Hindlimb muscle (tissue), 1 donor: ENCODE measurements at regions not wholly inside any gene's neighbourhood (a gene's known extent, or its start where the extent isn't known, plus 50 kb on each side); places are given as distances from the start of the nearest gene placed in this dataset.
"Not testable (repeated sequence)": the region's sequence is repeated elsewhere in the genome, so short reads cannot be mapped to it uniquely, and the experiment has no call there.

Source experiments
- DNase-seq: peaks from one replicate; pipeline ENCODE4 v3.0.0-alpha.2; 2013

- DNase-seq: no peak
Observed at GRCh38 chrX:55813150-55813549, 95.6 kb downstream of the RRAGB start.

GRCh38 chrX:55815546-55815945 is 98.0 kb downstream of the RRAGB start:
- no peak for DNase-seq

- DNase-seq: no peak
Observed at GRCh38 chrX:55816023-55816422, 98.5 kb downstream of the RRAGB start.

GRCh38 chrX:55818673-55819375 is 101.3 kb downstream of the RRAGB start:
- DNase-seq: no peak

- DNase-seq: no peak
Observed at GRCh38 chrX:55839485-55839884, 121.9 kb downstream of the RRAGB start.

DNA sequence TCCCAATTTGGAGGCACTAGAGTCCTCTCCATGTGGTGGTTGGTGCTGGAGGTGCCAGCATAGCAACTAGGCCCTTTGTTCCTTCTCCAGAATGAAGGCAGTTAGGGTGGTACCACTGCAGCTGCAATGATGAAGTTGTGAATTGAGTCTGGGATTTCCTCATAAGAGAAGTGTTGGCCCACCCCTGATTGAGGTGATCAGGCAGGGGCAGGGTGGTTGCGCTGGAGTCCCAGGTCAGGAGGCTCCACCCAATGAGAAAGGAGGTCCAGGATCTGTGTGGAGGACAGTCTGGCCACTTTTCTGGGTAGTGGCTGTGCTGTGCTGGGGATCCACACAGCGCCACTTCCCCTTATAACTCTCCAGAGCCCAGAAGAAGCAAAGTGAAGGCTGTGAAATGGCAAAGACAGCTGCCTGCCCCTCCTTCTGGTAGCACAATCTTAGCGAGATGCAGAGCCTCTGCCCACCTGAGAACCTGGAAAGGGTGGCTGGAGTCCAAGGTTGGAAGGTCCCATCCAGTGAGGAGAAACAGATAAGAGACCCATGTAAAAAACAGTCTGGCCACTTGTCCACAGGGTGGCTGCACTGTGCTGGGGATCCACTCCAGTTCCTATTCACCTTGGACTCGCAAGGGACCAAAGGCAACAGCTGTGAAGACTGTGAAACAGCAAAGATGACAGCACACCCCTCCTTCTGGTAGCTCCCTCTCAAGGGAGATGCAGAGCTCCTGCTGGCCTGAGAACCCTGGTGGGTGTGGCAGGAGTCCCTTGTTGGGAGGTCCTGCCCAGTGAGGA is 124.6 kb downstream of the RRAGB start:
- no peak for DNase-seq

DNA sequence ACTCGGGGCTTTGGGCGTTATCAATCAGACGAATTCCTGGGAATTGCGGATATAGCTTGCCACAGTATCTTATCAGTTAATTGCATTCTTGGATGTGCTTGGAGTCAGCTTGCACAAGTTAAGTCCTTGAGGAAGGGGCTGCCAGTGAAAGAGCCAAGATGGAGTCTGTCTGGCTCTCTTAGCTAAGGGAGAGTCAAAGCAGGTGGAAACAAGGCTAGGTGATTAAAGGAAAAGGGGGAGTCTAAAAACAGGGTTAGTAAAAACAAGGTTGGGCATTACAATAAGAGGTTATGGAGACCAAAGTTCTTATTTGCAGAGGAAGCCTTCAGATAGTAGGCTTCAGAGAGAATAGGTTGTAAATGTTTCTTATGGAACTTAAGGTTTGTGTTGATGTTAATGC is 149.2 kb downstream of the RRAGB start:
- DNase-seq: not testable (repeated sequence)

GRCh38 chrX:55867181-55867651 is 149.7 kb downstream of the RRAGB start:
- no peak for DNase-seq

DNA sequence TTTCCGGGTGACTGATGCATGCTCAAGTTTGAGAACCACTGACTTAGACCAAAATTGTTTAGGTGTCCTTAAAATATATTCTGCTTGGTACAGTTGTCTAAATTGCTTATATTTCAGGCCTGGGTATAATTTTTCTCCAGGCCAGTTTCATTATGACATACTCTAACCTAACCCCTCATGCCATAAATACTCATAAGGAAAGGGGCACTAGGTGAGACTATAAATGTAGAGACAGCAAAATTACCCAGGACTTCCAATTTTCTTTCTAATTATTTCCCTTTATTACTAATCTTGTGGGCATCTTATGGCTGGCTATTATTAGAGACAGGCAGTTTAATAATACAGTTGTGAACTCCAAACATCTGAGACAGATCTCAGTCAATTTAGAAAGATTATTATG is 150.2 kb downstream of the RRAGB start:
- no peak for DNase-seq

- DNase-seq: no peak
Observed at GRCh38 chrX:55874807-55875206, 157.3 kb downstream of the RRAGB start.

DNA sequence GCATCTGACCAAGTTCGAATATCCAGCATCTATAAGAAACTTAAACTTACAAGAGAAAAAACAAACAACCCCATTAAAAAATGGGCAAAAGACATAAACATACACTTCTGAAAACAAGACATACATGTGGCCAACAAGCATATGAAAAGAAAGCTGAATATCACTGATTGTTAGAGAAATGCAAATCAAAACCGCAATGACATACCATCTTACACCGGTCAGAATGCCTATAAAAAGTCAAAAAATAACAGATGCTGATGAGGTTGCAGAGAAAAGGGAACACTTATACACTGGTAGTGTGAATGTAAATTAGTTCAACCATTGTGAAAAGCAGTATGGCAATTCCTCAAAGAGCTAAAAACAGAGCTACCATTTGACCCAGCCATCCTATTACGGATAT is 166.0 kb downstream of the RRAGB start:
- DNase-seq: not testable (repeated sequence)

GRCh38 chrX:55907968-55908607 is 190.5 kb downstream of the RRAGB start:
- DNase-seq: peak; percentile 15

DNA sequence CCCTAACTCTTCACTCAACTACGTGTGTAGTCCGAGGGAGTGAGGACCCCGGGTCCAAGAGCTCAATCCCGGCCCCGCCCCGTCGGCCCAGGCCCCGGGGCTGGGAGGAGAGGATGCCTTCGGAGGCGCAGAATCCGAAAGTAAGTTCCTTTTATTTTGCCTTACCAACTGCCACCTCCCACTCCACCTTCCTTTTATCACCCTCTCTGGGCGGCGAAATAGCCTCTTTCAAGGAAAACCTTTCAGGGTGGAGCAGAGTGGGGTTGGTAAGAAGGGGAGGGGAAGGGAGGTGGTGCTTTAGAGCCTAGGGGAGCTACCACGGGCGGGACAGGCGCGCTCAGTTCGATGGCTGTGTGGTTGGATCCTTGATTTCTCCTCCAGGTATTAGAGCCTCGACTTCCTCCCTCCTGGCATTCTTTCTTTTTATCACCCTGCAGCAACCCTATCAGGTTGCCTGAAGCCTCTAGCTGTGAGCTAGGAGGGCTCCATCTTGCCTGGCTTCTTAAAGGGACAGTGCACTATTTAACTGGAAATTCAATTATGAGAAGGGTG is 191.2 kb downstream of the RRAGB start:
- peak; percentile 11 for DNase-seq

- DNase-seq: no peak
Observed at GRCh38 chrX:55919367-55920221, 202.0 kb downstream of the RRAGB start.

DNA sequence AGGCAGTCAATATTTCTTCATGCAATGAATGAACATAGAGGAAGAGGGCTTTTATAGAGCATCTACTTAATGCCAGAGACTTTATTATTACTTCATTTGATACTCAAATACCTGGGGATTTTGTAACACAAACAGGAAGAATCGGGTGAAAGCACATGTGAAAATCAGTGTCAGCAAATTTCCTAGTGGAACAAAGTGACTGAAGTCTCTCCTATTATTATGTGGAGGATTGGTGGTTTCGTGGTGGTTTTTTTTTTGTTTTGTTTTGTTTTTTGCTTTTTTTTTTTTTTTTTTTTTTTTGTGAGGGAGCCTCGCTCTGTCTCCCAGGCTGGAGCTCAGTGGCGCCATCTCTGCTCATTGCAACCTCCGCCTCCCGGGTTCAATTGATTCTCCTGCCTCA is 207.0 kb downstream of the RRAGB start:
- no peak for DNase-seq

GRCh38 chrX:55928529-55928928 is 211.0 kb downstream of the RRAGB start:
- DNase-seq: not testable (repeated sequence)
